SK-N-SH treated with all-trans-retinoic acid at 6 μM for 48 hours (cell line): ENCODE measurements at regions not wholly inside any gene's neighbourhood (a gene's known extent, or its start where the extent isn't known, plus 50 kb on each side); places are given as distances from the start of the nearest gene placed in this dataset.

Experiments
- ATAC-seq: fragments of 200-7000 bp; cut with Tn5 transposase; 3 replicates; pipeline ENCODE4 v1.9.1; 2020; ENCODE audit warnings: mild to moderate bottlenecking, moderate library complexity
- BACH2 ChIP-seq: fragments of 250-450 bp; sonication (Bioruptor Pico); IDR thresholded peaks from 2 replicates; pipeline ENCODE4 v1.9.0; 2021; ENCODE audit warnings: mild to moderate bottlenecking, borderline replicate concordance
- CSDC2 ChIP-seq: fragments of 250-450 bp; sonication (Bioruptor Pico); IDR thresholded peaks from 2 replicates; pipeline ENCODE4 v1.5.0; 2020; ENCODE audit warnings: mild to moderate bottlenecking, moderate library complexity
- ESRRG ChIP-seq: fragments of 250-450 bp; sonication (Bioruptor Pico); IDR thresholded peaks from 2 replicates; pipeline ENCODE4 v1.6.1; 2021; ENCODE audit warnings: mild to moderate bottlenecking
- GLIS3 ChIP-seq: fragments of 250-450 bp; sonication (Bioruptor Pico); IDR thresholded peaks from 2 replicates; pipeline ENCODE4 v1.5.0; 2020; ENCODE audit warnings: mild to moderate bottlenecking, moderate library complexity
- ISL1 ChIP-seq: fragments of 250-450 bp; sonication (Bioruptor Pico); IDR thresholded peaks from 2 replicates; pipeline ENCODE4 v2.1.2; 2022; ENCODE audit warnings: mild to moderate bottlenecking, moderate library complexity
- OSR1 ChIP-seq: fragments of 250-450 bp; sonication (Bioruptor Pico); IDR thresholded peaks from 2 replicates; pipeline ENCODE4 v1.8.0; 2022; ENCODE audit warnings: moderate library complexity, mild to moderate bottlenecking, inconsistent platforms
- PPARA ChIP-seq: fragments of 250-450 bp; sonication (Bioruptor Pico); IDR thresholded peaks from 2 replicates; pipeline ENCODE4 v1.5.0; 2020; ENCODE audit warnings: mild to moderate bottlenecking, borderline replicate concordance
- RARB ChIP-seq: fragments of 250-450 bp; sonication (Bioruptor Pico); IDR thresholded peaks from 2 replicates; pipeline ENCODE4 v1.8.0; 2021; ENCODE audit warnings: mild to moderate bottlenecking, moderate library complexity
- SNAI2 ChIP-seq: fragments of 250-450 bp; sonication (Bioruptor Pico); IDR thresholded peaks from 2 replicates; pipeline ENCODE4 v1.5.0; 2020; ENCODE audit warnings: mild to moderate bottlenecking, moderate library complexity
- TSHZ2 ChIP-seq: fragments of 250-450 bp; sonication (Bioruptor Pico); IDR thresholded peaks from 2 replicates; pipeline ENCODE4 v1.5.0; 2020; ENCODE audit warnings: mild to moderate bottlenecking, moderate library complexity
- ZFP30 ChIP-seq: fragments of 450-650 bp; formaldehyde crosslinking; IDR thresholded peaks from 2 replicates; pipeline ENCODE4 v1.5.0; 2022; ENCODE audit warnings: mild to moderate bottlenecking, moderate library complexity
- ZNF565 ChIP-seq: fragments of 450-650 bp; formaldehyde crosslinking; conservative IDR thresholded peaks from 2 replicates; pipeline ENCODE4 v1.5.0; 2020; ENCODE audit warnings: low read depth, mild to moderate bottlenecking, moderate library complexity
- ZNF70 ChIP-seq: fragments of 450-650 bp; formaldehyde crosslinking; IDR thresholded peaks from 2 replicates; pipeline ENCODE4 v1.5.0; 2020; ENCODE audit warnings: mild to moderate bottlenecking, moderate library complexity
- ZNF8 ChIP-seq: fragments of 450-650 bp; formaldehyde crosslinking; IDR thresholded peaks from 2 replicates; pipeline ENCODE4 v1.5.0; 2020; ENCODE audit warnings: mild to moderate bottlenecking, moderate library complexity
- TF ChIP-seq, protein P1 (sequence below): fragments of 250-450 bp; sonication (Bioruptor Pico); IDR thresholded peaks from 2 replicates; pipeline ENCODE4 v1.8.0; 2021; ENCODE audit warnings: low read depth, mild to moderate bottlenecking, moderate library complexity, borderline replicate concordance
- TF ChIP-seq, protein P2 (sequence below): fragments of 250-450 bp; sonication (Bioruptor Pico); IDR thresholded peaks from 2 replicates; pipeline ENCODE4 v1.5.1; 2021; ENCODE audit warnings: mild to moderate bottlenecking, moderate library complexity

GRCh38 chr4:141306331-141306730, 85.6 kb downstream of the ZNF330 start (continued):
- no peak for TF ChIP-seq OSR1 (CRISPR knock-in tag)

GRCh38 chr4:141307241-141307689, 86.6 kb downstream of the ZNF330 start:
- peak; percentile 100 for ATAC-seq
- TF ChIP-seq ZNF565 (CRISPR knock-in tag) (no peak), BACH2 (CRISPR knock-in tag) (no peak), GLIS3 (no peak), SNAI2 (CRISPR knock-in tag) (no peak), OSR1 (CRISPR knock-in tag) (no peak), ZFP30 (CRISPR knock-in tag) (no peak)
- TF ChIP-seq, protein P1, sequence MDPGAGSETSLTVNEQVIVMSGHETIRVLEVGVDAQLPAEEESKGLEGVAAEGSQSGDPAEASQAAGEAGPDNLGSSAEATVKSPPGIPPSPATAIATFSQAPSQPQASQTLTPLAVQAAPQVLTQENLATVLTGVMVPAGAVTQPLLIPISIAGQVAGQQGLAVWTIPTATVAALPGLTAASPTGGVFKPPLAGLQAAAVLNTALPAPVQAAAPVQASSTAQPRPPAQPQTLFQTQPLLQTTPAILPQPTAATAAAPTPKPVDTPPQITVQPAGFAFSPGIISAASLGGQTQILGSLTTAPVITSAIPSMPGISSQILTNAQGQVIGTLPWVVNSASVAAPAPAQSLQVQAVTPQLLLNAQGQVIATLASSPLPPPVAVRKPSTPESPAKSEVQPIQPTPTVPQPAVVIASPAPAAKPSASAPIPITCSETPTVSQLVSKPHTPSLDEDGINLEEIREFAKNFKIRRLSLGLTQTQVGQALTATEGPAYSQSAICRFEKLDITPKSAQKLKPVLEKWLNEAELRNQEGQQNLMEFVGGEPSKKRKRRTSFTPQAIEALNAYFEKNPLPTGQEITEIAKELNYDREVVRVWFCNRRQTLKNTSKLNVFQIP (CRISPR knock-in tag), result no peak
- TF ChIP-seq, all 23 proteins: peak for 0

- ATAC-seq, result no peak
- TF ChIP-seq ZNF8 (CRISPR knock-in tag), result no peak
Observed at GRCh38 chr4:141309874-141310273, 89.2 kb downstream of the ZNF330 start.

- TF ChIP-seq TSHZ2 (CRISPR knock-in tag) (no peak), CSDC2 (no peak), ZNF8 (CRISPR knock-in tag) (no peak), RARB (no peak), SNAI2 (CRISPR knock-in tag) (no peak), ESRRG (CRISPR knock-in tag) (no peak), ISL1 (no peak), ZNF70 (CRISPR knock-in tag) (no peak), PPARA (no peak)
- TF ChIP-seq, protein P1 (CRISPR knock-in tag), result no peak
- ATAC-seq, result no peak
Observed at GRCh38 chr4:141311246-141312204, 90.8 kb downstream of the ZNF330 start.

GRCh38 chr4:141314627-141315026, 93.9 kb downstream of the ZNF330 start:
- ATAC-seq, result no peak

More at GRCh38 chr4:141314627-141315026, 93.9 kb downstream of the ZNF330 start:
- TF ChIP-seq ISL1 (no peak), BACH2 (CRISPR knock-in tag) (no peak), OSR1 (CRISPR knock-in tag) (no peak), GLIS3 (no peak)
- TF ChIP-seq, protein P1 (CRISPR knock-in tag), result no peak
- TF ChIP-seq, protein P2, sequence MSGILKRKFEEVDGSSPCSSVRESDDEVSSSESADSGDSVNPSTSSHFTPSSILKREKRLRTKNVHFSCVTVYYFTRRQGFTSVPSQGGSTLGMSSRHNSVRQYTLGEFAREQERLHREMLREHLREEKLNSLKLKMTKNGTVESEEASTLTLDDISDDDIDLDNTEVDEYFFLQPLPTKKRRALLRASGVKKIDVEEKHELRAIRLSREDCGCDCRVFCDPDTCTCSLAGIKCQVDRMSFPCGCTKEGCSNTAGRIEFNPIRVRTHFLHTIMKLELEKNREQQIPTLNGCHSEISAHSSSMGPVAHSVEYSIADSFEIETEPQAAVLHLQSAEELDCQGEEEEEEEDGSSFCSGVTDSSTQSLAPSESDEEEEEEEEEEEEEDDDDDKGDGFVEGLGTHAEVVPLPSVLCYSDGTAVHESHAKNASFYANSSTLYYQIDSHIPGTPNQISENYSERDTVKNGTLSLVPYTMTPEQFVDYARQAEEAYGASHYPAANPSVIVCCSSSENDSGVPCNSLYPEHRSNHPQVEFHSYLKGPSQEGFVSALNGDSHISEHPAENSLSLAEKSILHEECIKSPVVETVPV (CRISPR knock-in tag), result no peak
